ENCODE measurements at regions not wholly inside any gene's neighbourhood (a gene's known extent, or its start where the extent isn't known, plus 50 kb on each side); places are given as distances from the start of the nearest gene placed in this dataset.
"Not testable (repeated sequence)": the region's sequence is repeated elsewhere in the genome, so short reads cannot be mapped to it uniquely, and the experiment has no call there.

DNA sequence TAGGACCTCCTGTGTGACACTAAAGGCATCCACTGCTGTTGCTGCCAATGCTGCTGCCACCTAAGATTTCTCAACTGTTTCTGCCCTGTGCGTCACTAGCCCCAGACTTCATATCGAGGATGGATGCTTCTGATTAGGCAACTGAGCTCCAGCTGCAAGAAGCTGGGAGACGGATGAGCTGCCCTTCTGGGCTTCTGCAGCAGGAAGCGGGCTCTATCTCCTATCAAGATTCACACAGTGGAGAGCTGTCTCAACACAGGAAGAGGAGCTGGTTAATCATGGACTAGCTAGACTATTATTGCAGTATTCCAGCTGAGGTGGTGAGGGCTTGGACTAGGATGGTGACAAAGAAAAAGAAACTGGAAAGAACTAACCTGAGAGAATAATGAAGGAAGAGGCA is 59.2 kb upstream of the PELI2 start:
- no peak for DNase-seq

DNA sequence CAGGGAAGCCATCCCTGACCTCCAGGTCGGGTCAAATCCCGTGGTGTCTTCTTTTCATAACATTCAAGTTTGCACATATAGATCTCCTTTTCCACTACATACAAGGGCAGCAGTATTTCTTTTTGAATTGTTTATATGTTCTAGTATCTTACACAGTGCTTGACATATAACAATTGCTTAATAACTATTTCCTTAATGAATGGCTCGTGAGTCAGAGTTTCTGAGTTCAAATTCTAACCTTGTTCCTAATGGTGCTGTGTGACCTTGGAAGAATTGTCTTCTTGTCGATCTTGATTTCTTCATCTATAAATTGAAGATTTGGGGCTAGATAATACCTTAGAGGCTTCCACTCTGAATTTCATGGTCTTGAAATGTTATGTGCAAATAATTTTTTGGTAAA is 57.2 kb upstream of the PELI2 start:
- no peak for DNase-seq

GRCh38 chr14:56063131-56063530 is 55.1 kb upstream of the PELI2 start:
- DNase-seq, result no peak

DNA sequence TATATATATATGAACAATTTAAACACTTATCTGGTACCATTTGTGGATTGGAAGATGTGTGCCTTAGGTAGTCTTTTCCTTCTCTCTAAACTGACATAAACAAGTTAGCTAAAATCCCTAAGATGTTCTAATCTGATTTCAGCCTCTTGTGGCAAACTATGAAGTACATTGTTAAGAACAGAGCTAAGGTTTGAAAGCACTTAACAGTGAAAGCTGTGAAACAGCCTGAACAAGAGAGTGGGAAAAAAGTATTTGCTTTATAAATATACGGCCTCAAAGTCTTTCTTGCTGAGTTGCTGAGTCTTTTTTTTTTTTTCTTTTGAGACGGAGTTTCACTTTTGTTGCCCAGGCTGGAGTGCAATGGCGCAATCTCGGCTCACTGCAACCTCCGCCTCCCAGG is 53.7 kb upstream of the PELI2 start:
- DNase-seq, result no peak

GRCh38 chr14:56065199-56065598 is 53.0 kb upstream of the PELI2 start:
- not testable (repeated sequence) for DNase-seq

- DNase-seq, result no peak
These were observed 52.5 kb upstream of the PELI2 start for GRCh38 chr14:56065621-56066290.

Data from bone marrow (tissue), 2 donors.